ENCODE measurements at regions not wholly inside any gene's neighbourhood (a gene's known extent, or its start where the extent isn't known, plus 50 kb on each side); places are given as distances from the start of the nearest gene placed in this dataset.

DNA sequence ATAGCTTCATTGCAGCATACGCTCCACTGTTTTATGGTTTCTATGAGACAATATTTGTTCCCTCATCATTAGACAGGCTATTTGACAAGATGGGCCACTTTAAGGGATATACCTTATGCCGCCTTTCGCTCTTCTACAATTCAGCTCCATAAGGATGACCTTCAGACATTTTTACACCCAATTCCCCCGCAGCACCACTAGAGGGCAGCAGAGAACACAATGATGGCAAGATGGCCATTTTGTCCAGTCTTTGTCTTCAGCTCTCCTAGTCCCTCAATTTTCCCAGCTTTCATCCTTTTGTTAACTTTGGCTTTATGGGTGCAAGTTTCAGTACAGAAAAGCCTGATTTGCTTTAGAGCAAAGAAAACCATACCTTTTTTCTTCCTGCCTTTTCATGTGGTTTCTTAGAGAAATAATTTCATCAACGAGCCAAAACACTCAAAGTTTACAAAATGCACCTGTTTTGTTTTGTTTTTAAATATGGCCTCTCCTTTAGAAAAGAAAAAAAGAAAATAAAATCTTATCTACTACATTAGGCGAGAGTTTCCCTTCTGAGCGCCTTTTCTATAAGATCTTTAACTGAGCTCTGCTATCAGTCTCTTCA is 355.3 kb downstream of the TOX3 start:
- CTCF ChIA-PET, result interaction anchor here (0.8 to 2.6 kb wide), 12 partner anchors 9 to 721 kb away, joined by 3 to 8 read pairs (median 3); no protein-coding TSS in a partner anchor
- peak; percentile 67 for DNase-seq
- no peak overlapping the region for H3K4me3 Mint-ChIP-seq
- H3K27me3 Mint-ChIP-seq (ENCODE audit: low read depth), result no peaks in the 10 kb centered on the region
- H3K4me1 Mint-ChIP-seq (ENCODE audit: low read depth), result no peaks in the 10 kb centered on the region
- H3K9me3 Mint-ChIP-seq, result no peaks in the 10 kb centered on the region
- no peak overlapping the region for H3K27ac Mint-ChIP-seq
- H3K36me3 Mint-ChIP-seq (ENCODE audit: low read depth), result no peaks in the 10 kb centered on the region
- intact Hi-C loops (cut with micrococcal nuclease), result loop anchor here (1.0 to 5.0 kb wide), 3 partner anchors 721 to 1321 kb away; no protein-coding TSS in a partner anchor

DNA sequence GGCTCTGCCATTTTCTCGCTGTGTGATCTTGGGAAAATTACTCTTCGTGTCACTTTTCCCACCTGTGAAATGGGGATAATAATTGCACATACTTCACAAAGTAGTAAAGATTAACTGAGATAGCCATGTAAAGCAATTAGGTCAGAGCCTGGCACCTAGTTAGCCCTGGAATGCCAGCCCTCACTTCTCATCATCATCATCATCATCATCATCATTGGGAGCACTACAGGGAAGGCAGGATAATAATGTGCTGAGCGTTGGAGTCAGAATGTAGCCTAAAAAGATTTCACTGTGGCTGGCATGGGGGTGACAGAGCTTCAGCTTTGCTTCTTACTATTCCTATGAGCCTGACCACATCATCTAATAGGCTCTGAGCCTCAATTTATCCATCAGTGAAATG is 362.6 kb downstream of the TOX3 start:
- Mint-ChIP-seq H3K36me3 (ENCODE audit: low read depth) (no peaks in the 10 kb centered on the region), H3K9me3 (no peaks in the 10 kb centered on the region), H3K27me3 (ENCODE audit: low read depth) (no peaks in the 10 kb centered on the region), H3K4me1 (ENCODE audit: low read depth) (no peaks in the 10 kb centered on the region), H3K27ac (no peak overlapping the region), H3K4me3 (no peak overlapping the region)
- no peak for DNase-seq
- intact Hi-C loops (cut with micrococcal nuclease), result no loop called here
- CTCF ChIA-PET, result no interaction called here

DNA sequence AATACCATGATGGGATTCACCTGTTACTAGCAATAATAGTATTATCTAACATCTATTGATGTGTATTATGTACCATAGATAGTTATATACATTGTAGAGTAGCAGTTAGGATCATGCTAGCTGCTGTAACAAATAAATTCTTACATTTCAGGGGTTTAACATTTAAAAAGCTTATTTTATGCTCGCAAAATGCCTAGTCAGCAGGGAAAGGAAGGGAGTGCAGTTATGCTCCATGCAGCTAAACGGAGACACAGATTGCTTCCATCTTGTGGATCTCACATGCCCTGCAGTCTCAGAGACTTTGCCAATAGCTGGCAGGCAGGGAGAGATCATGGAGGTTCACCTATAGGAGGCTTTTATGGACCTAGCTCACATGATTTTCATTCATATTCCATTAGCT is 364.1 kb downstream of the TOX3 start:
- Mint-ChIP-seq H3K4me3 (no peak overlapping the region), H3K36me3 (ENCODE audit: low read depth) (no peaks in the 10 kb centered on the region), H3K9me3 (no peaks in the 10 kb centered on the region), H3K27ac (no peak overlapping the region), H3K4me1 (ENCODE audit: low read depth) (no peaks in the 10 kb centered on the region), H3K27me3 (ENCODE audit: low read depth) (no peaks in the 10 kb centered on the region)
- intact Hi-C loops (cut with micrococcal nuclease), result no loop called here
- no peak for DNase-seq
- CTCF ChIA-PET, result interaction anchor here (1.7 kb wide), 1 partner anchor 9 kb away, joined by 5 read pairs; no protein-coding TSS in a partner anchor

DNA sequence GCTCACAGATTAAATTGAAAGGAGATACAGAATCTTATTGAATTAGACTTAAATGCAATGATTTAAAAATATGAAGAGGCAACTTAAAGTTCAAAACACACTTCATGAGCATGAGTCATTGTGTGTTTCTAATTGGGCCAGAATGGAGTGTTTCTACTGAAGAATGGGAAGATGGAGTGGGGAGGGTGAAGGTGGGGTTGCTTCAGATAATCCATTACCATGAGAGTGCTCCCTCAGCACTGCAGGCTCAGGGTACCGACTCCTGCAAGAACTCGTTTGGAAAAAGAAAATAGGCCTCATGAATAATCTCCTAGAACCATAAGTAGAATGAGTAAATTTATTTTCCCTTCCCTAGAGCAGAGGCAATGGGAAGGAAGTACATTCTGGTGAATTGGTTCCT is 372.8 kb downstream of the TOX3 start:
- Mint-ChIP-seq H3K9me3 (no peaks in the 10 kb centered on the region), H3K4me1 (ENCODE audit: low read depth) (no peaks in the 10 kb centered on the region), H3K27me3 (ENCODE audit: low read depth) (no peaks in the 10 kb centered on the region), H3K27ac (no peak overlapping the region), H3K4me3 (no peak overlapping the region), H3K36me3 (ENCODE audit: low read depth) (no peaks in the 10 kb centered on the region)
- CTCF ChIA-PET, result no interaction called here
- no peak for DNase-seq
- intact Hi-C loops (cut with micrococcal nuclease), result no loop called here

DNA sequence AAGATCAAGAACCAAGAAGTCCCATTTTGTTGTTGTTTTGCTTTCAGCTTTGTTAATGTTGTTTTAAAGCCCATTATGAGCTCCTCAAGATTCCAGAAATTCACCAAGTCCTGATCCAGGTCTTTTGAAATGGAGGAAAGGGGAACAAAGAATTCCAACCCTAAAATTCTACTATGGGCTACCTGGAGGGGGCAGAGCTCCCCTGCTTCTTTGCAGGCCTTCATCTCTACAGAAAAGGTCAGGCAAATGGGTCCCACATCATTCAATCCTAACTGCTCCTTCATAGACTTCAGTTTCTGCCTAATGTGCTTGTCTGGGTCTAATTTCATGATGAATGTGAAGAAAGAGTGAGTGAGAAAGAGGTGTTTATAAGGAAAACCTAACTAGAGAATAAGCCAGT is 375.5 kb downstream of the TOX3 start:
- H3K4me1 Mint-ChIP-seq (ENCODE audit: low read depth), result no peaks in the 10 kb centered on the region
- CTCF ChIA-PET, result interaction anchor here (0.6 kb wide), 1 partner anchor 52 kb away, joined by 5 read pairs; no protein-coding TSS in a partner anchor

DNA sequence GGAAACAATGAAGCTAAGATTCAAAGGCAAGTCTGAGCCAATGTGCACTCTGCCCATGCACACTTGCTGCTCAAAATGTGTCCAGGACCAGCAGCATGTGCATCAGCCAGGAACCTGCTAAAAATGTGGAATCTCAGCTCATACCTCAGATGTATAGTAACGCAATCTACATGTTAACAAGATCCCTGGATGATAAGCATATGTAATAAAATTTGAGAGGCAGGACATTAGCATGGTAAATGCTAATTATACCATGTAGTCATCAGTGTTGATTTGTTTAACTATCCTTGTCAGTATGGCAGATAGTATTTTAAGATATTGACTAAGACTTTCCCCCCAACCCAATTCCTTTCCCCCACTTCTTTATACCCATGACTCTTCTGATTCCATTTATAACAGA is 379.6 kb downstream of the TOX3 start:
- Mint-ChIP-seq H3K9me3 (no peaks in the 10 kb centered on the region), H3K36me3 (ENCODE audit: low read depth) (no peaks in the 10 kb centered on the region)
- CTCF ChIA-PET, result no interaction called here

More for the DNA sequence above, 375.5 kb downstream of the TOX3 start:
- Mint-ChIP-seq H3K4me3 (no peak overlapping the region), H3K27ac (no peak overlapping the region), H3K36me3 (ENCODE audit: low read depth) (no peaks in the 10 kb centered on the region), H3K27me3 (ENCODE audit: low read depth) (no peaks in the 10 kb centered on the region), H3K9me3 (no peaks in the 10 kb centered on the region)
- no peak for DNase-seq
- intact Hi-C loops (cut with micrococcal nuclease), result no loop called here

DNA sequence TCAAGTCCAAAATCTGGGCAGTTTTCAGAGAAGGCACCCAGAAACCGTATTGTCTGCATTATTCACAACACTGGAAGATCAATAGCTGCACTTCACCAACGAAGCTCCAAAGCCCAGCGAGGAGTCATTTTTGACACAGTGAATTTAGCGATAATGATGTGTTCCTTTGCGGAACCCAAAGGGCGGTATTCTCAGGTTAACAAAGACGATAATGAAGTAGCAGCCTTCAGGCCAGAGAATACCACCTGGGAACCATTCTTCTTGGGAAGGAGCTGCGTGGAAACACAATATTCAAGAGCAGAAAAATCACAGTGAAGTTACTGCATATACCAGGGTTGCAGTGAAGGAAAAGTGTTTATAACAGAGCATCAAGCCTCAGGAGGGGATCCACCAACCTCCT is 381.0 kb downstream of the TOX3 start:
- Mint-ChIP-seq H3K36me3 (ENCODE audit: low read depth) (no peaks in the 10 kb centered on the region), H3K27me3 (ENCODE audit: low read depth) (no peaks in the 10 kb centered on the region), H3K4me3 (no peak overlapping the region), H3K4me1 (ENCODE audit: low read depth) (no peaks in the 10 kb centered on the region), H3K9me3 (no peaks in the 10 kb centered on the region), H3K27ac (no peak overlapping the region)
- no peak for DNase-seq
- CTCF ChIA-PET, result interaction anchor here (0.6 kb wide), 1 partner anchor 957 kb away, joined by 6 read pairs; no protein-coding TSS in a partner anchor
- intact Hi-C loops (cut with micrococcal nuclease), result no loop called here

More for the DNA sequence above, 379.6 kb downstream of the TOX3 start:
- H3K27ac Mint-ChIP-seq, result no peak overlapping the region
- H3K27me3 Mint-ChIP-seq (ENCODE audit: low read depth), result no peaks in the 10 kb centered on the region
- H3K4me3 Mint-ChIP-seq, result no peak overlapping the region
- intact Hi-C loops (cut with micrococcal nuclease), result no loop called here
- no peaks in the 10 kb centered on the region for H3K4me1 Mint-ChIP-seq (ENCODE audit: low read depth)
- DNase-seq, result no peak

DNA sequence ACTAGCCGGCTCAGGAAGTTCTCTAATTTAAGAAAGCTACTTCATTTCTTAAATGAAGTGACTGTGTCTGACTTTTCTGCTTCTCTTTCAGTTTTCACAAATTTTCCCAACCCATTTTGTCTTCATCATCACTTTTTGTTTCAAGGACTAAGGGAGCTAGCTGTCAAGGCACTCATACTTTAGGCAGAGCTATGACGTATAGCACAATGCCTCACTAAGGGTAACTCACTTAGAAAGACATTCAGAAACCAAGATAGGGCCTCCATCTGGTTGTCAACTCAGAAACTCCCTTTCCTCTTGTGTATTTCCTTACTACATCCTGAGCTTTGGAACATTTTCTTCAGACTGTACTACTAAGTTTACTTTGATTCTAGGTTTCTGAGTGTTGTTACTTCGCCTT is 397.9 kb downstream of the TOX3 start:
- CTCF ChIA-PET, result no interaction called here
- H3K9me3 Mint-ChIP-seq, result peaks cover 1% of the 10 kb centered on the region

DNA sequence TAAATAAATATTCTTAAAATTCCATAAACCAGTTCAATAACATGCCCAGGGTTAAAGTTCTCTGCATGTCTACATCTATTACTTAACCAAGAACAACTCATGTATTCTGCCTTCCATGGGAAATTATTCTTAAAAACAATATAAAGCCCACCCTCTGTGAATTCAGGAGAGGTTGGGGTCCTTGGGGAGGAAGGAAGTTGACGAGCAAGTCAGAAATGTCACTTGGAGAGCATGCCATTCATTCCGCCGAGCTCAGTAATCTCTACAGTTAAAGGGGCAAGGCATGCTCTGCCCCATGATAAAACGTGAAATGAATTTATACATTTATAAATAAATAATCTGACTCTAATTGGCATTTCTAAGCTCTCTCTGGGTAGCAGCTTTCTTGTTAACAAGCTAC is 405.1 kb downstream of the TOX3 start:
- H3K4me1 Mint-ChIP-seq (ENCODE audit: low read depth), result no peaks in the 10 kb centered on the region
- no peak overlapping the region for H3K27ac Mint-ChIP-seq
- CTCF ChIA-PET, result no interaction called here
- no peak overlapping the region for H3K4me3 Mint-ChIP-seq
- H3K27me3 Mint-ChIP-seq (ENCODE audit: low read depth), result no peaks in the 10 kb centered on the region
- intact Hi-C loops (cut with micrococcal nuclease), result no loop called here
- H3K36me3 Mint-ChIP-seq (ENCODE audit: low read depth), result no peaks in the 10 kb centered on the region
- no peaks in the 10 kb centered on the region for H3K9me3 Mint-ChIP-seq
- DNase-seq, result no peak

More for the DNA sequence above, 397.9 kb downstream of the TOX3 start:
- Mint-ChIP-seq H3K27ac (no peak overlapping the region), H3K4me1 (ENCODE audit: low read depth) (no peaks in the 10 kb centered on the region), H3K27me3 (ENCODE audit: low read depth) (no peaks in the 10 kb centered on the region), H3K4me3 (no peak overlapping the region), H3K36me3 (ENCODE audit: low read depth) (no peaks in the 10 kb centered on the region)
- intact Hi-C loops (cut with micrococcal nuclease), result no loop called here
- no peak for DNase-seq

DNA sequence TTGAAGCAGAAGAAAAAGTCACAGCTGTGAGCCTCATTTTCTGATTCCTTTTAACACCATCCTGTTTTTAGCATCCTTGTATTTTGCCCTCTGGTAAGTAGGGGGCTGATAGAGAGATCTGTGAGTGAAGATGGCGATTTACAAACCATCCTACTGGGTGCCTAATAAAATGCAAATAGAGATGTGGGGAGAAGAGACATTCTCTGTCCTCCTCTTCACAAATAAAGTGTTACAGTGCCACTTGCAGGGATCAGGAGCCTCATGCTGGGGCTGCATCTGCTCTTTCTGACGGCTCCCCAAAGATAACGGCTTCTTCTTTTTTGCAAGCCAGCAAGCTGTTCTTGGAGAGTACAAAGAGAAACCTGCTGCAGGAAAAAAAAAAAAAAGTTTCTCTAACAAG is 418.6 kb downstream of the TOX3 start:
- Mint-ChIP-seq H3K27me3 (ENCODE audit: low read depth) (no peaks in the 10 kb centered on the region), H3K4me3 (no peak overlapping the region), H3K27ac (no peak overlapping the region), H3K4me1 (ENCODE audit: low read depth) (no peaks in the 10 kb centered on the region), H3K36me3 (ENCODE audit: low read depth) (no peaks in the 10 kb centered on the region), H3K9me3 (peaks cover 3% of the 10 kb centered on the region)
- intact Hi-C loops (cut with micrococcal nuclease), result no loop called here
- no peak for DNase-seq
- CTCF ChIA-PET, result no interaction called here

DNA sequence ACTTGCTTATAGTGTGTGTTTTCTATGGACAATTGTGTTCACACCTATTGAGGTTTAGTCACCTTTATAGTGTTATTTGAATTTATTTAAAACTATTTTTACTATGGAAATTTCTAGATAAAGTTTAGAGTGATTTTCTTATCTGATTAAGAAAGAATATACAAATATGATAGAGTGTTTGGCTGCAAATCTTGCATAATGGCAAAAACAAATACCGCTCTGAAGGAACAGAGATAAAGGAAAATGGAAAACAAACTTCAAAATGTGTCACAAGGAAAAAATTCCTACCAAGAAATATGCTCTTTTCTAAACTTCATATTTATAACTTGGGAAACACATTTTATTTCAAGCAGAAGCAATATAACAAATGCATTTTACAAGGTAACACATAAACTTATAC is 423.1 kb downstream of the TOX3 start:
- CTCF ChIA-PET, result no interaction called here
- Mint-ChIP-seq H3K27me3 (ENCODE audit: low read depth) (no peaks in the 10 kb centered on the region), H3K9me3 (peaks cover 18% of the 10 kb centered on the region), H3K27ac (no peak overlapping the region), H3K4me1 (ENCODE audit: low read depth) (no peaks in the 10 kb centered on the region), H3K4me3 (no peak overlapping the region), H3K36me3 (ENCODE audit: low read depth) (no peaks in the 10 kb centered on the region)
- no peak for DNase-seq
- intact Hi-C loops (cut with micrococcal nuclease), result no loop called here

DNA sequence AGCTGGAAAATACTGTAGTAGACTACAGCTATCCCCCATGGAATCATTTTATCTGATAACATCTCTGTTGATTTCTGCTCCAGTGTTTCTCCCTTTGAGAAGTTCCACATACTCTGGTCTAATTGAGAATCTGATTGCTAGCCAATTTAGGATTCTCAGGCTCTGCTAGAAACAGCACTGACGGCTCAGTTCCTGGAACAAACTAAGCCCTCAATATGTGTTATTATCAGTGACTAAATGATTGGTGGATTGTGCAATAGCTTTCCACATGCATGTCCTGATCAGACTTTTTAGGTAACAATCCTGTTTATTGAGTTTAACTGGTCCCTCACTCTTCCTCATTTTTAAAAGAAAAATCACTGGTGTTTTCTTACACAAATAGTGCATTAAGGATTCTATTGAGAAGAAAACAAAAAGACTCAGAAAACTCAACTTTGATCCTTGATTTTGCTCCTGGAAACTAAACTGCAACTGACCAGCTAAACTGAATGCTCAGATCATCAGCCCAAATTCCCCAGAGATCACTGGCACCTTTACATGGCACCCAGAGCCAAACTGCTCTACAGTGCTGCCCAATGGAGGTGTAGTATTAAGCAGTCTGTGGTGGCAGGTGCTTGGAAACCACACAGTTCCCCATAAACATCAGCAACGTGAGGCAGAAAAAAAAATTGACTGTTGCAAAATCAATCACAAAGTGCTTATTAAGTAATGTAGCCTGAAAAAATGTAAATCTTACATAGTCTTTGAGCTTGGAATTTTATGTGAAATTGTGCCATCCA is 423.7 kb downstream of the TOX3 start:
- H3K27me3 Mint-ChIP-seq (ENCODE audit: low read depth), result no peaks in the 10 kb centered on the region
- H3K27ac Mint-ChIP-seq, result no peak overlapping the region
- H3K4me1 Mint-ChIP-seq (ENCODE audit: low read depth), result no peaks in the 10 kb centered on the region
- H3K4me3 Mint-ChIP-seq, result no peak overlapping the region
- CTCF ChIA-PET, result no interaction called here
- H3K9me3 Mint-ChIP-seq, result peaks cover 18% of the 10 kb centered on the region
- intact Hi-C loops (cut with micrococcal nuclease), result no loop called here
- no peaks in the 10 kb centered on the region for H3K36me3 Mint-ChIP-seq (ENCODE audit: low read depth)
- DNase-seq, result no peak

DNA sequence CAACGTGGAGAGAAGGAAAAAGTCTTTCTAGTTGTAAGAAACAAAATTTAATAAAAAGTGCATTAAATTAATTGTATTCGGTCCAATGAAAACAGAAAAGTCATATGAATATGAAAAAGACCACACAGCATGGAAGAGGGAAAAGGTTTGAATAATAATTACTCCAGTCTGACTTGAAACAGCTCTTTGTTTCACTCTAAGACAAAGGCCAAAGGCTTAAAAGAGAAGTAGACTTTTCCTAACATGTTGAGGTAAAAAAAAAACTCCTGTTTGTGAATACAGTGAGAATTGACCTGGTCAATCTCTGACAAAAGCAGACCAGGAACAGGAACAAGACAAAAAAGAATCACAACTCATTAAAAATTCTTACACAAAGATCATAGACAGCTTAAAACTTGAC is 429.8 kb downstream of the TOX3 start:
- no peaks in the 10 kb centered on the region for H3K4me1 Mint-ChIP-seq (ENCODE audit: low read depth)
- no peak for DNase-seq
- H3K9me3 Mint-ChIP-seq, result peaks cover 25% of the 10 kb centered on the region
- H3K27me3 Mint-ChIP-seq (ENCODE audit: low read depth), result no peaks in the 10 kb centered on the region
- H3K27ac Mint-ChIP-seq, result no peak overlapping the region
- H3K36me3 Mint-ChIP-seq (ENCODE audit: low read depth), result no peaks in the 10 kb centered on the region
- CTCF ChIA-PET, result no interaction called here
- intact Hi-C loops (cut with micrococcal nuclease), result no loop called here
- no peak overlapping the region for H3K4me3 Mint-ChIP-seq
